ENCODE measurements at regions not wholly inside any gene's neighbourhood (a gene's known extent, or its start where the extent isn't known, plus 50 kb on each side); places are given as distances from the start of the nearest gene placed in this dataset.
"Not testable (repeated sequence)": the region's sequence is repeated elsewhere in the genome, so short reads cannot be mapped to it uniquely, and the experiment has no call there.

GRCh38 chr15:34655326-34655725, 71.9 kb upstream of the GOLGA8B start:
- DNase-seq = no peak
- Histone ChIP-seq H3K27me3 (replicated peaks) (no peaks in the 10 kb centered on the region), H3K36me3 (replicated peaks) (no peaks in the 10 kb centered on the region), H3K4me3 (ENCODE audit: low read depth, low read length) (no peak overlapping the region), H3K27ac (no peak overlapping the region)
- in situ Hi-C loops (cut with HindIII; ENCODE audit: low pct_ligation_motif_present, low sequenced_read_pairs) = no loop called here
- TF ChIP-seq, protein P1, sequence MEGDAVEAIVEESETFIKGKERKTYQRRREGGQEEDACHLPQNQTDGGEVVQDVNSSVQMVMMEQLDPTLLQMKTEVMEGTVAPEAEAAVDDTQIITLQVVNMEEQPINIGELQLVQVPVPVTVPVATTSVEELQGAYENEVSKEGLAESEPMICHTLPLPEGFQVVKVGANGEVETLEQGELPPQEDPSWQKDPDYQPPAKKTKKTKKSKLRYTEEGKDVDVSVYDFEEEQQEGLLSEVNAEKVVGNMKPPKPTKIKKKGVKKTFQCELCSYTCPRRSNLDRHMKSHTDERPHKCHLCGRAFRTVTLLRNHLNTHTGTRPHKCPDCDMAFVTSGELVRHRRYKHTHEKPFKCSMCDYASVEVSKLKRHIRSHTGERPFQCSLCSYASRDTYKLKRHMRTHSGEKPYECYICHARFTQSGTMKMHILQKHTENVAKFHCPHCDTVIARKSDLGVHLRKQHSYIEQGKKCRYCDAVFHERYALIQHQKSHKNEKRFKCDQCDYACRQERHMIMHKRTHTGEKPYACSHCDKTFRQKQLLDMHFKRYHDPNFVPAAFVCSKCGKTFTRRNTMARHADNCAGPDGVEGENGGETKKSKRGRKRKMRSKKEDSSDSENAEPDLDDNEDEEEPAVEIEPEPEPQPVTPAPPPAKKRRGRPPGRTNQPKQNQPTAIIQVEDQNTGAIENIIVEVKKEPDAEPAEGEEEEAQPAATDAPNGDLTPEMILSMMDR (IDR thresholded peaks at IDR 0.05; ENCODE audit: low read depth, low read length, missing control alignments) = no peak

GRCh38 chr15:34654625-34655024, 71.2 kb upstream of the GOLGA8B start:
- TF ChIP-seq, protein P1 (IDR thresholded peaks at IDR 0.05; ENCODE audit: low read depth, low read length, missing control alignments) = no peak
- H3K27ac ChIP-seq = no peak overlapping the region

GRCh38 chr15:34653992-34654391, 70.5 kb upstream of the GOLGA8B start:
- in situ Hi-C loops (cut with HindIII; ENCODE audit: low pct_ligation_motif_present, low sequenced_read_pairs) = no loop called here
- no peak overlapping the region for H3K4me3 ChIP-seq (ENCODE audit: low read depth, low read length)
- H3K36me3 ChIP-seq (replicated peaks) = no peaks in the 10 kb centered on the region
- H3K27ac ChIP-seq = no peak overlapping the region
- no peaks in the 10 kb centered on the region for H3K27me3 ChIP-seq (replicated peaks)
- TF ChIP-seq, protein P1 (IDR thresholded peaks at IDR 0.05; ENCODE audit: low read depth, low read length, missing control alignments) = no peak
- no peak for DNase-seq

More at GRCh38 chr15:34654625-34655024, 71.2 kb upstream of the GOLGA8B start:
- Histone ChIP-seq H3K4me3 (ENCODE audit: low read depth, low read length) (no peak overlapping the region), H3K27me3 (replicated peaks) (no peaks in the 10 kb centered on the region), H3K36me3 (replicated peaks) (no peaks in the 10 kb centered on the region)
- no peak for DNase-seq
- in situ Hi-C loops (cut with HindIII; ENCODE audit: low pct_ligation_motif_present, low sequenced_read_pairs) = no loop called here

DNA sequence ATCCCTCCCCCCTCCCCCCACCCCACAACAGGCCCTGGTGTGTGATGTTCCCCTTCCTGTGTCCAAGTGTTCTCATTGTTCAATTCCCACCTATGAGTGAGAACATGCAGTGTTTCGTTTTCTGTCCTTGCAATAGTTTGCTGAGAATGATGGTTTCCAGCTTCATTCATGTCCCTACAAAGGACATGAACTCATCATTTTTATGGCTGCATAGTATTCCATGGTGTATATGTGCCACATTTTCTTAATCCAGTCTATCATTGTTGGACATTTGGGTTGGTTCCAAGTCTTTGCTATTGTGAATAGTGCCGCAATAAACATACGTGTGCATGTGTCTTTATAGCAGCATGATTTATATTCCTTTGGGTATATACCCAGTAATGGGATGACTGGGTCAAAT, 69.9 kb upstream of the GOLGA8B start:
- in situ Hi-C loops (cut with HindIII; ENCODE audit: low pct_ligation_motif_present, low sequenced_read_pairs); H3K4me3 ChIP-seq (ENCODE audit: low read depth, low read length); H3K27me3 ChIP-seq (replicated peaks); H3K27ac ChIP-seq; H3K36me3 ChIP-seq (replicated peaks); DNase-seq: not testable (repeated sequence)

DNA sequence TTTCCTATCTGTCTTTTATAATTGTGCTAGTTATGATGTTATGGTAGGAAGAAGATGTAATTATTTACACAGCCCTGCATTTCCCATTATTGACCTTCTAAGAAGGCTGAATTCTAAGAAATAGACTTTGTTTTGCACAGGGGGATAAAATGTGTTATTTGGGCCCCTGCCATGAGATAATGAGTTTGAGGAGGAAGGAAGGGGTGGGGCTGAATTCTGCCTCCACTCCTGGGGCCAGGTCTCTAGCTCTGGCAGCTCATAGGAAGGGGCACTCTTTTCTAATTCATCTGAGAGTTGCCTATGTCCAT, 69.2 kb upstream of the GOLGA8B start:
- in situ Hi-C loops (cut with HindIII; ENCODE audit: low pct_ligation_motif_present, low sequenced_read_pairs) = no loop called here

DNA sequence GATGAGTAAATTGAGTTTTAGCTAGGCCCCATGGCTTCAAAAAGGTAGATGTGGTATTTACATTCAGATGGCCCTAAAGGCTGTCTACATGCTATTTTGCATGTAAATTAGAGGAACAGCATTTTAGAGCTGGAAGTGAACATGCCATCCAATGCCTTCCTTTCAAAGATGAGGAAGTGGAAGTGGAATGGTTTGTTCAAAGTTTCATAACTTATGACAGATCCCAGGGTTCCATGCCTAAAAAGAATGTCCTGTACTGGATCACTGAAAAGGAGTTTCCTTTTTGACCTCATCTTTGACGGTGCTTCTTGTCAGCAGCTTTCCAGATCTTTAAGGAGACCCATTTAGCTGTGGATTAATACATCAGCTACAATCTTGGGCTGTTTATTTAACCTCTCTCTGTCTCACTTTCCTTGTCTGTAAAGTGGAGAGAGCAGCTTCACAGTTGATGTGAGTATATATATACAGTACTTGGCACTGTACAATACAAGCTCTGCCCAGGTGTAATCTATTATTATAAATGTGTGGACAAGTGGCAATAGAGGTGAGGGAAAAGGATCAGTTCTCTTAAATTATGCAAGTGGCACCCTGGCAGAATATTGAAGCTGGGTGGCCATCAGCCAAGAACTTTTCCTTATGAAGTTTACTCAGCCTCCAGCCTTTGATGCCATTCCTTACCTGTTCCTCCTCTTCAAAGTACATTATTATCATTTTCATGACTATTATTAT, 68.7 kb upstream of the GOLGA8B start:
- no peaks in the 10 kb centered on the region for H3K27me3 ChIP-seq (replicated peaks)
- no peak for DNase-seq
- no peaks in the 10 kb centered on the region for H3K36me3 ChIP-seq (replicated peaks)
- TF ChIP-seq, protein P1 (IDR thresholded peaks at IDR 0.05; ENCODE audit: low read depth, low read length, missing control alignments) = no peak
- H3K4me3 ChIP-seq (ENCODE audit: low read depth, low read length) = no peak overlapping the region
- H3K27ac ChIP-seq = no peak overlapping the region
- in situ Hi-C loops (cut with HindIII; ENCODE audit: low pct_ligation_motif_present, low sequenced_read_pairs) = no loop called here

More for the DNA sequence above, 69.2 kb upstream of the GOLGA8B start:
- Histone ChIP-seq H3K36me3 (replicated peaks) (no peaks in the 10 kb centered on the region), H3K4me3 (ENCODE audit: low read depth, low read length) (no peak overlapping the region), H3K27me3 (replicated peaks) (no peaks in the 10 kb centered on the region), H3K27ac (no peak overlapping the region)
- TF ChIP-seq, protein P1 (IDR thresholded peaks at IDR 0.05; ENCODE audit: low read depth, low read length, missing control alignments) = no peak
- DNase-seq = no peak
